ENCODE measurements at regions not wholly inside any gene's neighbourhood (a gene's known extent, or its start where the extent isn't known, plus 50 kb on each side); places are given as distances from the start of the nearest gene placed in this dataset.

- Histone ChIP-seq H3K9me3 (ENCODE audit: low read depth, low read length, poor library complexity, severe bottlenecking) (no peaks in the 10 kb centered on the region), H3K27me3 (replicated peaks; ENCODE audit: insufficient read depth, low read depth, low read length, poor library complexity) (no peaks in the 10 kb centered on the region), H3K27ac (ENCODE audit: low read depth, low read length, poor library complexity, severe bottlenecking) (no peak overlapping the region), H3K4me1 (ENCODE audit: insufficient read depth, low read length, poor library complexity, severe bottlenecking) (peaks cover 8% of the 10 kb centered on the region), H3K4me3 (ENCODE audit: low read depth, low read length, poor library complexity, severe bottlenecking) (no peak overlapping the region), H3K36me3 (ENCODE audit: insufficient read depth, low read length, poor library complexity, severe bottlenecking) (no peaks in the 10 kb centered on the region)
- BruUV-seq (replicated peaks) = no TSS peak
- no peak for DNase-seq (ENCODE audit: low spot score)
- ChIA-PET POLR2A (ENCODE audit: low non-redundant PET) (no interaction called here), CTCF (interaction anchor here (0.6 kb wide), 1 partner anchor 1578 kb away, joined by 3 read pairs; no protein-coding TSS in a partner anchor)
- no peak for TF ChIP-seq EZH2 (IDR thresholded peaks at IDR 0.05; ENCODE audit: borderline replicate concordance, low read depth, low read length, poor library complexity, severe bottlenecking)
- TF ChIP-seq, protein P1, sequence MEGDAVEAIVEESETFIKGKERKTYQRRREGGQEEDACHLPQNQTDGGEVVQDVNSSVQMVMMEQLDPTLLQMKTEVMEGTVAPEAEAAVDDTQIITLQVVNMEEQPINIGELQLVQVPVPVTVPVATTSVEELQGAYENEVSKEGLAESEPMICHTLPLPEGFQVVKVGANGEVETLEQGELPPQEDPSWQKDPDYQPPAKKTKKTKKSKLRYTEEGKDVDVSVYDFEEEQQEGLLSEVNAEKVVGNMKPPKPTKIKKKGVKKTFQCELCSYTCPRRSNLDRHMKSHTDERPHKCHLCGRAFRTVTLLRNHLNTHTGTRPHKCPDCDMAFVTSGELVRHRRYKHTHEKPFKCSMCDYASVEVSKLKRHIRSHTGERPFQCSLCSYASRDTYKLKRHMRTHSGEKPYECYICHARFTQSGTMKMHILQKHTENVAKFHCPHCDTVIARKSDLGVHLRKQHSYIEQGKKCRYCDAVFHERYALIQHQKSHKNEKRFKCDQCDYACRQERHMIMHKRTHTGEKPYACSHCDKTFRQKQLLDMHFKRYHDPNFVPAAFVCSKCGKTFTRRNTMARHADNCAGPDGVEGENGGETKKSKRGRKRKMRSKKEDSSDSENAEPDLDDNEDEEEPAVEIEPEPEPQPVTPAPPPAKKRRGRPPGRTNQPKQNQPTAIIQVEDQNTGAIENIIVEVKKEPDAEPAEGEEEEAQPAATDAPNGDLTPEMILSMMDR (conservative IDR thresholded peaks at IDR 0.05; ENCODE audit: low read depth, low read length) = no peak
- intact Hi-C loops (cut with micrococcal nuclease; ENCODE audit: unreplicated experiment) = no loop called here
Measured at GRCh38 chr6:138666636-138667035, 106.9 kb upstream of the CCDC28A start.

GRCh38 chr6:138667408-138667807 is 106.2 kb upstream of the CCDC28A start:
- intact Hi-C loops (cut with micrococcal nuclease; ENCODE audit: unreplicated experiment) = no loop called here
- CTCF ChIA-PET = no interaction called here

DNA sequence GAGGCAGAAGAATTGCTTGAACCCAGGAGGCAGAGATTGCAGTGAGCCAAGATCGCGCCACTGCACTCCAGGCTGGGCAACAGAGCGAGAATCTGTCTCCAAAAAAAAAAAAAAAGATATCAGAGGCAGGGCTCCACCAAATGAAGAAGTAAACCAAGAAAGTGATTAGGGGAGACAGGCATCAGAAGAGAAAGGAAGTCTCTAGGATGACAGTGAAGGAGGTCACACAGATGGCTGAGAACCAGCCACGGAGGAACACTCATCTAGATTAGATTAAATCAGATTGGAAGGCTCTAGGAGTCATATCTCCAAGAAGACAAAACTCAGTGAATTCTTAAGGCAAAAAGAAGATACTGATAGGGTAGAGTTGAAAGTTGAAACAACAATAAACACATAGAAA is 102.2 kb upstream of the CCDC28A start:
- intact Hi-C loops (cut with micrococcal nuclease; ENCODE audit: unreplicated experiment) = no loop called here
- ChIA-PET POLR2A (ENCODE audit: low non-redundant PET) (no interaction called here), CTCF (no interaction called here)
- no peaks in the 10 kb centered on the region for H3K27me3 ChIP-seq (replicated peaks; ENCODE audit: insufficient read depth, low read depth, low read length, poor library complexity)
- H3K9me3 ChIP-seq (ENCODE audit: low read depth, low read length, poor library complexity, severe bottlenecking) = no peaks in the 10 kb centered on the region
- H3K36me3 ChIP-seq (ENCODE audit: insufficient read depth, low read length, poor library complexity, severe bottlenecking) = no peaks in the 10 kb centered on the region
- no peak for DNase-seq (ENCODE audit: low spot score)
- no peak overlapping the region for H3K27ac ChIP-seq (ENCODE audit: low read depth, low read length, poor library complexity, severe bottlenecking)
- H3K4me3 ChIP-seq (ENCODE audit: low read depth, low read length, poor library complexity, severe bottlenecking) = no peak overlapping the region
- TF ChIP-seq, protein P1 (conservative IDR thresholded peaks at IDR 0.05; ENCODE audit: low read depth, low read length) = no peak
- TF ChIP-seq EZH2 (IDR thresholded peaks at IDR 0.05; ENCODE audit: borderline replicate concordance, low read depth, low read length, poor library complexity, severe bottlenecking) = no peak
- no TSS peak for BruUV-seq (replicated peaks)
- peaks cover 18% of the 10 kb centered on the region for H3K4me1 ChIP-seq (ENCODE audit: insufficient read depth, low read length, poor library complexity, severe bottlenecking)

More at GRCh38 chr6:138667408-138667807, 106.2 kb upstream of the CCDC28A start:
- Histone ChIP-seq H3K4me3 (ENCODE audit: low read depth, low read length, poor library complexity, severe bottlenecking) (no peak overlapping the region), H3K27ac (ENCODE audit: low read depth, low read length, poor library complexity, severe bottlenecking) (no peak overlapping the region), H3K4me1 (ENCODE audit: insufficient read depth, low read length, poor library complexity, severe bottlenecking) (peaks cover 8% of the 10 kb centered on the region), H3K36me3 (ENCODE audit: insufficient read depth, low read length, poor library complexity, severe bottlenecking) (no peaks in the 10 kb centered on the region), H3K9me3 (ENCODE audit: low read depth, low read length, poor library complexity, severe bottlenecking) (no peaks in the 10 kb centered on the region), H3K27me3 (replicated peaks; ENCODE audit: insufficient read depth, low read depth, low read length, poor library complexity) (no peaks in the 10 kb centered on the region)
- no TSS peak for BruUV-seq (replicated peaks)
- no peak for DNase-seq (ENCODE audit: low spot score)
- POLR2A ChIA-PET (ENCODE audit: low non-redundant PET) = interaction anchor here (0.7 kb wide), 1 partner anchor 72 kb away, joined by 3 read pairs; no protein-coding TSS in a partner anchor
- TF ChIP-seq, protein P1 (conservative IDR thresholded peaks at IDR 0.05; ENCODE audit: low read depth, low read length) = no peak
- no peak for TF ChIP-seq EZH2 (IDR thresholded peaks at IDR 0.05; ENCODE audit: borderline replicate concordance, low read depth, low read length, poor library complexity, severe bottlenecking)

Data from A673 (cell line).